Skin of body (tissue), 1 donor: ENCODE measurements at regions not wholly inside any gene's neighbourhood (a gene's known extent, or its start where the extent isn't known, plus 50 kb on each side); places are given as distances from the start of the nearest gene placed in this dataset.
"Not testable (repeated sequence)": the region's sequence is repeated elsewhere in the genome, so short reads cannot be mapped to it uniquely, and the experiment has no call there.

Source experiments
- DNase-seq: peaks from one replicate; lab custom pipeline; 2025; lab: John Stamatoyannopoulos, UW

DNA sequence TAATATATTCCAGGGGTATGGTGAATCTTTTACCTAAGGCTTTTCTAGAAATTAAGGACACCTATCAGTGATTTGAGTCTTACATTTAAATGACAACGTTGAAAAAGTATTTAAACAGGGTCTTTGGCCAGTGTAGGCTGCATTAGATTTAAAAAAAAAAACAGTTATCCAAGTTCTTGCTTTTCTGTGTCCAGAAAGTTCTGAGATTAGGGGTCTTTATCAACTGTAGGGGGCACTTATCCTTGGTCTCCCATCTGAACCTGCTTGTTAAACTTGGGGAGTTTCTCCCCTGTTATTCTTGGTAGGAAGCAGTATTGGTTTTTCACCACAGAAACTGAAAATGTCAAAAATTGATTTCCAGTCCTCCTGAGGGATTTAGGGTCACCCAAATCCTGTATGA, 155.9 kb upstream of the ZNF217 start:
- DNase-seq, result no peak

DNA sequence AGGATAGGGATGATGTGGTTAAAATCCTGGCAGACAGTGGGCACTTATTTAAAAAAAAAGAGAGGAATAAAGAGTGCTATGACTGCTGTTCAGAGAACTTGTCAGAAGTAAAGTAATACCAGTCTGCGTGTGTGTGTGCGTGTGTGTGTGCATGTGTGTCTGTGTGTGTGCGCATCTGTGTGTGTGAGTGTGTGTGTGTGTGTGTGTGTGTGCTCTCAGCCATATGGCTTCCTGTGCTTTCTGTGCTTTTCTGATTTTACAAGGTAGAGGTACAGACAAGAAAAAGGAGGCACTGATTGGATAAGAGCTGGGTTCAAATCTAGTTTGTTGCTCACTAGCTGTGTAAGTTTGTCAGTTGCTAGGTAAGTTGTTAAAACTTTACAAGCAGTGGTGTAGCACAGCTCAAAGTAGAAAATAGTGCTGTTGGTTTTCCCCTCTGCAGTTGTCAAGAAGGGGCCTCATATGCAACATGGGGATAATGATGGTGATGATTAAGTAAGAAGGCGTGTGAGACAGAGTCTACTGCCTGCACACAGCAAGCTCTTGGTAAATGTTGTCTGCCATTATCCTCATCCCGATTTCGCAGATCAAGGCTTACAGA, 155.3 kb upstream of the ZNF217 start:
- DNase-seq, result peak; percentile 30

DNA sequence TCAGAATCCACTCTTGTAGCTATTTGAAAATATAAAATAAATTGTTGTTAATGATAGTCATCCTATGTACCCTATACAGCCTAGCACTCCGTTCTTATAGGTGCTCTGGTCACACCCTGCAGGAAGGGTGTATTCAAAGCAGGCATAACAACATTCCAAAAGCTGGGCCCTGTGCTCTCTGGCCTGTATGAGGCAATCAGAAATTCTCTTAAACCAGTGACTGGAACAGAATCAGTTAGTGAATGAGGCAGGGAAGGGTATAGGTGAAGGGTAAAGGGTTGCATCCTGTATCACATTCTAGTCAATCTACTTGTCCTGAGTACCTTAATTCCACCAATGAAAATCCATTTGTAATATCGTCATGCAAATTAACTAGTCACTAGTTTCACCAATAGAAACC, 154.5 kb upstream of the ZNF217 start:
- no peak for DNase-seq

DNA sequence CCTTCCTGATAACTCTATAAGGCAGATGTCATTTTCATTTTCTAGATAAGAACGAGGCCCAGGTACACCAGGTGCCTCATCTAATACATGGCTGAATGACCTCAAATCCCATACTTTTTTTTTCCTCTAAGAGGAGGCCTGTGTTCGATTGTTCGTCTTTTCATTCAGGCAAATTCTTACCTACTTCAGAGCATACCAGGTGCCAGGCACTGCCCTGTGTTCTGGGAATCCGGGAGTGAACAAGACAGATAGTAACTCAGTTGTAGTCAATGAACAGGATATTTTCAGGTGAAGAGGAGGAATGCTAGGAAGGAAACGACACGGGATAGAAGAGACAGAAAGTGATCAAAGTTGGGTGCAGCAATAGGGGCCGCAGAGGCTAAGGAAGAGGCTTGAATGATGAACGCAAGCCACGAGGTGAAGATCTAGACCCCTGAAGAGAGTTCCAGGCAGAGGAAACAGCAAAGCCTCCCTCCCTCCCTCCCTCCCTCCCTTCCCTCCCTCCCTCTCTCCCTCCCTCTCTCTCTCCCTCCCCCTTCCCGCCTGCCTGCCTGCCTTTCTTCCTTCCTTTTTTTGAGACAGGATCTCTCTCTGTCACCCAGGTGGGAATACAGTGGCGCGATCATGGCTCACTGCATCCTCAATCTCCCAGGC, 150.1 kb upstream of the ZNF217 start:
- no peak for DNase-seq

DNA sequence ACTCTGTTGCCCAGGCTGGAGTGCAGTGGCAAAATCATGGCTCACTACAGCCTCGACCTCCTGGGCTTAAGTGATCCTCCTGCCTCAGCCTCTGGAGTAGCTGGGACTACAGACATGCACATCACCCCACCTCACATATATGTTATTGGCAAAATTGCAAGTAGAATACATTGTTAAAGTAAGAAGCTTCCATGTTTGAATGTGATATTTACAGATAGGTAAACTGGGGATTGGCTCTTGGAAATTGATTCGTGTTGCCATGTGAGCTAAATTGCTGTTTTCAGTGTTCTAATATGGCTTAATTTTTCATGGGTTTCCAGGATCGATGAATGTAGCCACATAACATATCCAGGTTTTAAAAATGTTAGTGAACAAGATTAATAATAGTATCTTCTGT, 149.0 kb upstream of the ZNF217 start:
- DNase-seq, result no peak

DNA sequence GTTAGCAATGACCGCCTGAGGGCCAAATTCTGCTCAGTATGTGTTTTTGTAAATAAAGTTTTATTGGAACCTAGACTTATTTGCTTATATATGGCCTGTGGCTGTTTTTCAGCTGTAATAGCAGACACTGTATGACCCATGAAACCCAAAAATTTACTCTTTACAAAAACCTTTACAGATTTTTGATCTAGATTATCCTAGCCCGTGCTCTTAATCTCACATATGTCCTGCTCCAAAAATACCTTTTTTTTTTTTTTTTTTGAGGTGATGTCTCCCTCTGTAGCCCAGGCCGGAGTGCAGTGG, 148.0 kb upstream of the ZNF217 start:
- DNase-seq, result no peak

DNA sequence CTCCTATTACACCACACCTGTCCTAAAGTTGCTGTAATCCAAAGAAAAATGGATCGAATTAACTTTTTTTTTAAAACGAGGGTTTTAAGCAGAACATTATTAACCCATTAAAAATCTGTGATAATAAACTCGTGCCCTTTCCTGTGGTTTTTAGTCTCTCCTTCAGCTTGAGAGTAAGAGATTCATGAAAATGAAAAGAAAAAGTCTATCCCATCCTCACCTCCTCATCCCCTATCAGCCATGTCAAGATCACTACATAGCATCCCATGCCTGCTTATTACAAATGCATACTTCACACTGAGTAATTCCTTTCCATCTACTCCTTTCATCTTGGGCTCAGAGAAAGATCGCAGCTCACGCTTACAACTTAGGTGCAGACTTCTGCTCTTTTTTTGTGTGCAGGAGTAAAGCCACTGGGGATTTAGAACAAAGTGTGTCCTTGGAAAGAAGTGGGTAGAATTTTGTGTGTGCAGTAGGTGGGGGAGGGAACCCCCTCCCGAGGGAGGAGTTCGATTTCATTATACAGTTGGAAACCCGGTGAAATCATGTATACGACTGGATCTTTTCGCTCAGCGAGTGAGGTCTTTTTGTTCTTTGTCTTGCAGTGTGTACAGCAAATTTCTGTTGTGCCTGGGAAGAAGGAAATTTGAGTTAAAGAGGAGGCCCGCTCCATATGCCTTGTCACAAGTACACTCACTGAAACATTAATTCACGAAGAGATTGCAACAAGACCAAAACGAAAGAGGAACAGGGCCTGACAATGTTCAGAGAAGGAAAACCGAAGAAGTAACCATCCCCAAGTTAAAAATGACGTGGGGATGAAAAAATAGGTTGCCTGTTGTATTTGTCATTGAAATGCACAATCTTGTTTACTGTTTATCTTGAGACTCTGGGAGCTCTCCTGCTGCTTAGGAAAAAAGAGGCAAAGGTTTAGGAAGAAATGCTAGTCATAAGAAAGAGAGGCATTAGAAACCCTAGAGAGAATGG, 146.5 kb upstream of the ZNF217 start:
- peak; percentile 51 for DNase-seq

DNA sequence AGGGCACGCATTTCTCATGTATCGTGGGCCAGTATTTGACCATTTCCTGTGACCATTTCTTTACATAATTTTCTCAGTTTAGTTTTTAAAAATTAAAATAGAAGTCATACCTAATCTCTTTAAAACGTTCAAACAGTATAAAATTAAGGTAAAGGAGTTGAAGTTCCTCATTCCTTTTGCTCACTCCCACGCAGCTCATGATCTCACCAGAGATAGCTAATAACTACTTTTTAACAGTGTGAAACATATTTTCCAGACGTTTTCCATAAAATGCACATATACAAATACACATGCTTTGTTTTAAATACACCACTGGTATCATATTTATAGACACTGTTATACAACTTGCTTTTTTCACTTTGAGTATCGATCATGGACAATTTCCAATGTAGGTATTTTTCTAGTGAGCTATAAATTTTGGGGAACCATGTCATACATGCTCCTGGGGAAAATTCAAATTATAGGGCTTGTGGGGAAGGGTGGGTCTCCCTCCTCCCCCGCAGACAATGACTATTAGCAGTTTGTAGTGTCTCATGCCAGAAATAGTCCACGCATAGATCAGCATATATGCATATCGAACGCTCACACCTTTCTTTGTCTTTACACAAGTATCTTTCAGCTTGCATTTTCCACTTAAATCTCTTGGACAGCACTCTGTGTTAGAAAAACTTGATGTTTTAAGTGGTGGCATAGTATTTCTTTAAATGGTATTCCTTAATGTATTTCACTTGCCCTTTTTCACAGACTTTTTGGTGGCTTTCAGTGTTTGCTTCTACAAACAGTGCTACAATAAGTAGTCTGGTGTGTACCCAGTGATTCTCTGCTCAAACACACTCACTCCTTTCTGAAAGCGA, 145.5 kb upstream of the ZNF217 start:
- DNase-seq, result peak; percentile 47

DNA sequence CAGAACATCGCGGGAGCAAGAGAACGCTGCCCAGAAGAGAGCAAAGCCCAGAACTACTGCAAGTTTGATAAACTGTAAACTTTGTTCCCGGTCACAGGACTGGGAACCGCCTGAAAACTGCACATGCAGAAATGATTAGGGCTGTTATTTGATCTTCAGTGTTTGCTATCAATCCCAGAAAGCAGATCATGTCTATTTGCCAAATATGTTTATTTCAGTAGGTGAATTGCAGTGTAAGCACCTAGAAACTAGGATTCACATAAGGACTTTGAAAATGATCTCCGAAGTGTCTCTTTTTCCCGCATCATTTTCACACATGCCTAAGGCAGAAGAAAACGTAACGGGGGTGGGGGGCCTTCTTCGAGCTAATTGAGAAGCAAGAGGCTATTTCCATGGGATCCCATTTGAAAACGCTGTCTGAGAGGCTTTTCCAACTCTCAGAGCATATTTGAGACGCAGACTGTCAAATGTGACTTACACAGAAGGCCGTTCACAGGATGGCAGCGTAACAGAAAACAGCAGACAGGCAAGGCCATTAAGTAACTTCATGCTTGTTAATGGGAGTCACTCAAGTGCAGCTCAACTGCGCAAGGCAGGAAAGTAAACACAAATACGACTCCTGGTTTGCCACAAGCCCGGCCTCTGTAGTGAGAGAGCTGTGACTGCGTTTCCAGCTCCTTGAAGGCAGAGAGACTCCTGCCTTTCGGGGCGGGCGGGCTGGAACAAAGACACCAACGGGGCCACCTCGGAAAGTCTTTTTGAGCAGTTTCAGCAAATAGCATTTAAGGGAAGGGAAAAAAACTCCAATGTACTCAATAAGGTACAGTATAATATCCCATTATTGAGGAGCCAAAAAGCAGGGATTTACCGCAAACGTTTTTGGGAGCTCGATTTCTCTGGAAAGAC, 144.7 kb upstream of the ZNF217 start:
- peak; percentile 92 for DNase-seq

DNA sequence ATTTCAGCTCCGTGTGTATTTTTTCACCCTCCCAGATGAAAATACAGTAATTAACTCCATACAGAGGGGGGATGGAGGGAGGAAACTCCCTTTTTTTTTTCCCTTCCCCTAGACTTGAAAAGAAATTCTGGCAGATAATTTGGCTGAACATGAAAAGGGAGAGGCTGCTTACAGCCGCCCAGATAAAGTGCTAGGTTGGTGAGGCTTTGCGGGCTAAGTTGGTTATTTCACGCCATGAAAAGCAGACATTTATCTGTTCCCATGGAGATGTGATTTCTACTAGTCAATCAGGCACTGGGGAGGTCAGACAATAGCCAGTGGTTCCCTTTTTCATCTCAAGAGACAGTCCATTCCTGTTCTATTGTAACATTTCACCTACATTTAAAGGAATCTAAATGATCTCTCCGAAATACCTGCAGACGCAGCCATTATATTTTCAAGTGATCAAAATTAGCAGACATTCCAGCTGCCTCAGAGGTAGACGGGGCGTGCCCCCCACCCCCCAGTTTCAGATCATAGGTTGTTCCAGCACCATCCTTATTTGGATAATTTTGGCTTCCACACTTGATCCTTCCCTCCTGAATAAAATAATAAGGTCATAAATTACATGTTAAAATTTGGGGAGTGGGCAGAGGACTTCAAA, 143.9 kb upstream of the ZNF217 start:
- peak; percentile 68 for DNase-seq

DNA sequence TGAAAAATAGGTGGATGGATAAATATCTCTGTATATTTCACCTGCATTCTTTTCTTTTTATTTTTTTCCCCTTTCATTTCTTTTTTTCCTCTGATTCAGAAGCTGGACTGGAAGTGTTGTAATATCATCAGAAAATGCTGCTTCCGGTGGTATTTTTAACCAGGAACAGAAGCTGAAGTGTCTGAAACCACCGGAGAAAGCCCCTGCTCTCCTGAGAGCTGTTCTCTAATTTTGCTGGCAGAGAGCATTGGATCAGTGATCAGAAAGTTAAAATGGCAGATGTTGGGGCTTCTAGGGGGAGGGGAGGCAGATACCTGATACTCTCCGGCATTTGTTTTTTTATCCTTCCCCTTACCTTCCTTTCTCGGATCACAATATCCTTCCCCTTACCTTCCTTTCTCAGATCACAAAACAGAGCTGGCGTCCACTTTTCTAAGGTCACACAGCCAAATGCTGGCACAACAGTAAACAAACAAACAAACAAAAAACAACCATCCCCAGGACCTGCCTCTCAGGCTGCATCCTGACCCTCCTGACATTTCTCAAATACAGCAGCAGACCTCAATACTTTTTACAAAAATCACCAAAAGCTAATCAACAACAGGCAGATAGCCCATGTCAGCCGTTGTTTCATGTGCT, 143.2 kb upstream of the ZNF217 start:
- peak; percentile 50 for DNase-seq

DNA sequence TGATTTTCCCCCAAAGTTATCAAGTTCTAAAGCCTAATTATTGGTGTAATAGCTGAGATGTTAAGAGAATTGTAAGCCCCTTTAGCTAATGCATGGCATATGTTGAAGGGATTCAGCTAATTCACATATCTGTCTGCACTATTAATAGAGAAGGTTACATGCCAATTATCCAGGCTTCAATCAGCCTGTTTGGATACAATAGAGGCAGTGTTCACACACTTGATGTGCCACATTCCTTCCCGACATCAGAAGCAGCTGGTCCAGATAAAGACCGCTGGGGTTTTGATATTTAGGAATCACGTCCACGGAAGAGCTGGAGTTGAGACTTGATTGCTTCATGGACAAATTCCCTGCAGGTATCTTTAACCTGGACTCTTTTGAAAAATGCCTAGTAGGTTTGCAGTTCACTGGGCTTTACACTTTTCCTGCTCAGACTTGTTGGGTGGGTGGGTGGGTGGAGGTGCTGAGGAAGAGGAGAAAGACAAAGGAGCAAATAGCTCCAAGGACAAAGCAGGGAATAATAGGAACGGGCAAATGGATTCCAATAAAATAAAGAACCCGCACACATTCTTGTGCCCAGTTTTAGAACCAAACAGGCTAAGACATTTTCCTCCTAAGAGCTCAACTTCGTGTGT, 142.6 kb upstream of the ZNF217 start:
- peak; percentile 63 for DNase-seq

DNA sequence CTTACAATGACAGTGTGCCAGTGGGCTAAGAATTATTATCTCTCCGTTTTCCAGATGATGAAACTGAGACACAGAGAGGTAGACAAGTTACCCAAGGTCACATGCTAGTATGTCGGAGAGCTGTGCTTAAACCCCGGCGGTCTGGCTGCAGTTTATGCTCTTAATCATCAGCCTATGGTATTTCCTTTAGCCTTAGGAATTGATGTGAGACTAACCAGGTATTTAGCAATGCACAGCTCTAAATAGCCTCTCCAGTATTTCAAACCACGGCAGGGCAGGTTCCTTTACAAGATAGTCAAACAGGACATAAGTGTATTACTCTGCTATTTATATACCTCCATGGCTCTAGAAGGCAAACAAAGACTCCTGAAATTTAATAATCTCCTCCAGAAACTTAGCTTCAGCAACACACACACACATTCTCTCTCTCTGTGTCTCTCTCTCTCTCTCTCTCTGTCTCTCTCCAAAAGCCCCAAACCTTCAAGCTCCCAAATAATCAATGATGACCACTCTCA, 142.0 kb upstream of the ZNF217 start:
- no peak for DNase-seq

DNA sequence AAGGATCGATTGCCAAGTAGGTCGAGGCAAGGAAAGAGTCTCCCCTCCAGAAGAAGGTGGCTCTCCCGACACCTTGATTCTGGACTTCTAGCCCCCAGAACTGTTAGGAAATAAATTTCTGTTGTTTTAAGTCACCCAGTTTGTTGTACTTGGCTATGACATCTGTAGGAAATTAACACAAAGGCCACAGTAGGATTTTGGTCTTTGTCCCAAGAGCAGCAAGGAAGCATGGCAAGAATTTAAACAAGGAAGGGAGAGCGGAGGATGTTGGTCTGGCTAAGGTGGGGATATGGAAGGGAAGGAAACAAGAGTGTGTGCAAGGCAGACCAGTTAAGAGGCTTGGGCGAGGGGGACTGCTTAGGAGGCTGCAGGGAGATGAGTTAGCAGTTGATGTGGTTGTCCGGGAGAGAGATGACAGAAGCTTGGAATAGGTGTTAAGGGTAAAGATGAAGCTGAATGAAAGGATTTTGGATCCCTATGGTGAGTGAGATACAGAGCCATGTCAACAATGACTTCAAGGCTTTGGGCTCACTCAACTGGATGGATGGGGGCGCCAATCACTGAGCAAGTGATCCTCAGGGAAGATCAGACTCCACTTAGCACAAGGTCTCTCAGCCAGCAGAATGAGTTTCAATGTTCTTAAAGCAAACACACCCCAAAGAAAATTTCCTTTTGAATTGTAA, 140.5 kb upstream of the ZNF217 start:
- no peak for DNase-seq

DNA sequence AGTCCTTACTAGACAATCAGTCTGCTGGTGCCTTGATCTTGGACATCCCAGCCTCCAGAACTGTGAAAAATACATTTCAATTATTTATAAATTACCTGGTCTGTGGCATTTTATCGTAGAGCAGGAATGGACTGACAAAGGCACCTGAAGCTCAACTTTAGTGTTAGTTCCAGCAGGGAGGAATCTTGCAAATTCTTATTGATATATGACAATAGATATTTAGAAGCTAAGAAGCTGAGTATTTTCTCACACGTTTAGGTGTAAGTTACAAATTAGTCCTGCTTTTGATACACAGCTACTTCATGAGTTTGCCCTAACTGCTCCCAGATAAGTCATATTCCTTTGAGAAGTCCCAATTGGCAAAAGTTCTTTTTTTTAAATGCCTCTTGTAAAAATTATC, 138.0 kb upstream of the ZNF217 start:
- DNase-seq, result no peak

DNA sequence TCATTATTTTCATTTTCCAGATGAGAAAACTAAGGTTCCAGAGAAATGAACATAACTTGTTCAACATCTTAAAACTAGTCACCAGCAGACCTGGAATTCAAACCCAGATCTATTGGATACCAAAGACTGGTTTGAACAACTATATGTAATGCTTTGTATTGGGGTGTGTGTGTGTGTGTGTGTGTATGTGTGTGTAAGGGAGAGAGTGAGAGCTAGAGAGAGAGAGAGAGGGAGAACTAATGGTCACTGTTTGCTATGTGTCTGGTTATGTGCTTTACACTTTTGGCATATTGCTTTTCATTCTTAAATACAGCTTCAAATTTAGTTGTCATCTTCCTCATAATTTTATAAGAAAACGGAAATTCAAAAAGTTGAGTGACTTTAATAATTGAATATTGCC, 134.7 kb upstream of the ZNF217 start:
- DNase-seq, result no peak

DNA sequence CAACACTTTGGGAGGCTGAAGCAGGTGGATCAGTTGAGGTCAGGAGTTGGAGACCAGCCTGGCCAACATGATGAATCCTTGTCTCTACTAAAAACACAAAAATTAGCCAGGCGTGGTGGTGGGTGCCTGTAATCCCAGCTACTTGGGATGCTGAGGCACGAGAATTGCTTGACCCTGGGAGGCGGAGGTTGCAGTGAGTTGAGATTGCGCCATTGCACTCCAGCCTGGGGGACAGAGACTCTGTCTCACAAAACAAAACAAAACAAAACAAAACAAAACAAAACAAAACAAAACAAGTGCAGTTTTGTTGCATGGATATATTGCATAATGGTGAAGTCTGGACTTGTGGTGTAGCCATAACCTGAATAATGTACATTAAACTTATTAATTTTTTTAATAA, 133.6 kb upstream of the ZNF217 start:
- not testable (repeated sequence) for DNase-seq

DNA sequence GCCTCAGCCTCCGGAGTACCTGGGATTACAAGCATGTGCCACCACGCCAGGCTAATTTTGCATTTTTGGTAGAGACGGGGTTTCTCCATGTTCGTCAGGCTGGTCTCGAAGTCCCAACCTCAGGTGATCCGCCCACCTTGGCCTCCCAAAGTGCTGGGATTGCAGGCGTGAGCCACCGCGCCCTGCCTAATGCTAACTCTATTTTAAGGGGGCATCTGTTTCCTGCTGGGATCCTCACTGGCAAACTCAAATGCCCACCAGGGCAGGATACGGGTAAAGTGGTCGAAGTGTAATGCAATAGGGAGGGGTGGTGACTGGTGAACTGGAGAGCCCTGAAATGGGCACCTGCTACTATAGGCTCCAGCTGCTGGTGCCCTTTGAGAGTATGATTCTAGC, 131.9 kb upstream of the ZNF217 start:
- DNase-seq, result no peak
